T-helper 1 cell (primary cell): ENCODE measurements at regions not wholly inside any gene's neighbourhood (a gene's known extent, or its start where the extent isn't known, plus 50 kb on each side); places are given as distances from the start of the nearest gene placed in this dataset.

ENCODE experiments used
- DNase-seq, 5 donors: peaks; one replicate each; pipeline ENCODE4 v3.0.0-alpha.2; 2012 to 2020

- no peak for DNase-seq
These were observed 392.8 kb upstream of the CNR1 start for GRCh38 chr6:88558981-88559380.

- DNase-seq: no peak
These were observed 390.5 kb upstream of the CNR1 start for GRCh38 chr6:88556663-88557062.

- DNase-seq: no peak
These were observed 382.9 kb upstream of the CNR1 start for GRCh38 chr6:88548891-88549505.

GRCh38 chr6:88547768-88548167, 381.6 kb upstream of the CNR1 start:
- no peak for DNase-seq

GRCh38 chr6:88545991-88546390, 379.8 kb upstream of the CNR1 start:
- DNase-seq: no peak

- DNase-seq: no peak
These were observed 379.0 kb upstream of the CNR1 start for GRCh38 chr6:88544986-88545612.

- DNase-seq: no peak
These were observed 373.2 kb upstream of the CNR1 start for GRCh38 chr6:88539295-88539764.

GRCh38 chr6:88538840-88539239, 372.7 kb upstream of the CNR1 start:
- DNase-seq: no peak

GRCh38 chr6:88538130-88538706, 372.1 kb upstream of the CNR1 start:
- DNase-seq: no peak

GRCh38 chr6:88536071-88536625, 370.0 kb upstream of the CNR1 start:
- no peak for DNase-seq

GRCh38 chr6:88535306-88535705, 369.2 kb upstream of the CNR1 start:
- DNase-seq: no peak

GRCh38 chr6:88532241-88532860, 366.2 kb upstream of the CNR1 start:
- DNase-seq: no peak

- no peak for DNase-seq
These were observed 363.6 kb upstream of the CNR1 start for GRCh38 chr6:88529726-88530125.

- DNase-seq: no peak
These were observed 354.3 kb upstream of the CNR1 start for GRCh38 chr6:88520445-88520844.

- DNase-seq: no peak
These were observed 353.8 kb upstream of the CNR1 start for GRCh38 chr6:88520017-88520338.

GRCh38 chr6:88519301-88520016, 353.3 kb upstream of the CNR1 start:
- no peak for DNase-seq

GRCh38 chr6:88517737-88518136, 351.6 kb upstream of the CNR1 start:
- DNase-seq: no peak

- no peak for DNase-seq
These were observed 347.8 kb upstream of the CNR1 start for GRCh38 chr6:88513920-88514319.

GRCh38 chr6:88513471-88513870, 347.3 kb upstream of the CNR1 start:
- DNase-seq: no peak

- DNase-seq: no peak
These were observed 346.8 kb upstream of the CNR1 start for GRCh38 chr6:88512951-88513350.

- no peak for DNase-seq
These were observed 336.2 kb upstream of the CNR1 start for GRCh38 chr6:88502391-88502790.

GRCh38 chr6:88499845-88500699, 333.9 kb upstream of the CNR1 start:
- no peak for DNase-seq
